ENCODE measurements at regions not wholly inside any gene's neighbourhood (a gene's known extent, or its start where the extent isn't known, plus 50 kb on each side); places are given as distances from the start of the nearest gene placed in this dataset.

GRCh38 chr3:16114429-16114828 lies 60.1 kb upstream of the GALNT15 start:
- no peak for DNase-seq (ENCODE audit: low spot score)

GRCh38 chr3:16114930-16115329 lies 59.5 kb upstream of the GALNT15 start:
- DNase-seq (ENCODE audit: low spot score): no peak

- DNase-seq (ENCODE audit: low spot score): no peak
Measured at GRCh38 chr3:16118396-16118795, 56.1 kb upstream of the GALNT15 start.

GRCh38 chr3:16119887-16120286 lies 54.6 kb upstream of the GALNT15 start:
- no peak for DNase-seq (ENCODE audit: low spot score)

- no peak for DNase-seq (ENCODE audit: low spot score)
Measured at GRCh38 chr3:16121391-16121790, 53.1 kb upstream of the GALNT15 start.

GRCh38 chr3:16122155-16122554 lies 52.3 kb upstream of the GALNT15 start:
- DNase-seq (ENCODE audit: low spot score): no peak

GRCh38 chr3:16122661-16123060 lies 51.8 kb upstream of the GALNT15 start:
- no peak for DNase-seq (ENCODE audit: low spot score)

GRCh38 chr3:16124636-16125035 lies 49.8 kb upstream of the GALNT15 start:
- DNase-seq (ENCODE audit: low spot score): no peak

All from CD4-positive, alpha-beta T cell treated with Interleukin-2 at 100 ng/mL for 4 hours (primary cell).